Loucy (cell line): ENCODE measurements at regions not wholly inside any gene's neighbourhood (a gene's known extent, or its start where the extent isn't known, plus 50 kb on each side); places are given as distances from the start of the nearest gene placed in this dataset.

Source experiments
- H2AFZ ChIP-seq: fragments of 200-600 bp; sonication (generic); 2 replicates; pipeline ENCODE4 v1.6.0; 2016; ENCODE audit warnings: antibody characterized with exemption, mild to moderate bottlenecking, low read length, moderate library complexity
- H3F3A ChIP-seq: fragments of 200-600 bp; 2 replicates; pipeline ENCODE4 v1.6.0; 2016; ENCODE audit warnings: antibody characterized with exemption, low read depth, mild to moderate bottlenecking
- H3K27me3 ChIP-seq: fragments of 200-600 bp; sonication (generic); 2 replicates; pipeline ENCODE4 v1.6.1; 2014; ENCODE audit warnings: low read length, mild to moderate bottlenecking; ENCODE audit not compliant: insufficient read depth, poor library complexity, severe bottlenecking
- H3K36me3 ChIP-seq: fragments of 200-600 bp; sonication (generic); 2 replicates; pipeline ENCODE4 v1.6.1; 2016; ENCODE audit warnings: low read length; ENCODE audit not compliant: insufficient read depth
- H3K4me1 ChIP-seq: fragments of 200-600 bp; sonication (generic); 2 replicates; pipeline ENCODE4 v1.5.1; 2014; ENCODE audit warnings: low read length, mild to moderate bottlenecking; ENCODE audit not compliant: insufficient read depth, poor library complexity, severe bottlenecking
- H3K4me2 ChIP-seq: fragments of 200-600 bp; sonication (generic); 2 replicates; pipeline ENCODE4 v1.6.0; 2014; ENCODE audit warnings: antibody characterized with exemption, low read length, low read depth, mild to moderate bottlenecking; ENCODE audit not compliant: poor library complexity, severe bottlenecking
- H3K4me3 ChIP-seq: fragments of 200-600 bp; sonication (generic); 2 replicates; pipeline ENCODE4 v1.5.1; 2014; ENCODE audit warnings: low read length, mild to moderate bottlenecking, mixed read lengths; ENCODE audit not compliant: poor library complexity, severe bottlenecking
- H3K79me2 ChIP-seq: fragments of 200-600 bp; sonication (generic); 2 replicates; pipeline ENCODE4 v1.6.1; 2014; ENCODE audit warnings: low read length; ENCODE audit not compliant: insufficient read depth
- H3K9ac ChIP-seq: fragments of 200-600 bp; sonication (generic); 2 replicates; pipeline ENCODE4 v1.6.0; 2014; ENCODE audit warnings: mild to moderate bottlenecking, low read depth, low read length, moderate library complexity; ENCODE audit not compliant: poor library complexity, severe bottlenecking
- H3K9me2 ChIP-seq: fragments of 200-600 bp; sonication (generic); replicated peaks from 2 replicates; pipeline ENCODE4 v1.6.1; 2016; ENCODE audit warnings: low read depth, low read length, mixed read lengths
- H3K9me3 ChIP-seq: fragments of 200-600 bp; sonication (generic); 2 replicates; pipeline ENCODE4 v1.6.1; 2014; ENCODE audit warnings: mild to moderate bottlenecking, antibody characterized with exemption, low read length, low read depth; ENCODE audit not compliant: insufficient read depth
- H4K20me1 ChIP-seq: fragments of 200-600 bp; sonication (generic); 2 replicates; pipeline ENCODE4 v1.6.0; 2014; ENCODE audit warnings: antibody characterized with exemption, low read length, mild to moderate bottlenecking; ENCODE audit not compliant: insufficient read depth, poor library complexity, severe bottlenecking
- EZH2phosphoT487 ChIP-seq: fragments of 200-600 bp; IDR thresholded peaks from 2 replicates; pipeline ENCODE4 v1.6.1; 2018; ENCODE audit warnings: antibody characterized with exemption, mild to moderate bottlenecking, moderate library complexity, borderline replicate concordance
- TF ChIP-seq, protein P1 (sequence below): fragments of 200-600 bp; sonication (generic); conservative IDR thresholded peaks from 2 replicates; pipeline ENCODE4 v1.5.1; 2014; ENCODE audit warnings: mild to moderate bottlenecking, antibody characterized with exemption, low read length

- H3K9me2 ChIP-seq: no peaks in the 10 kb centered on the region
- no peaks in the 10 kb centered on the region for H3K9me3 ChIP-seq
- no peaks in the 10 kb centered on the region for H3K79me2 ChIP-seq
- no peaks in the 10 kb centered on the region for H3K27me3 ChIP-seq
- H3K4me2 ChIP-seq: no peak overlapping the region
- TF ChIP-seq EZH2phosphoT487: no peak
- TF ChIP-seq, protein P1, sequence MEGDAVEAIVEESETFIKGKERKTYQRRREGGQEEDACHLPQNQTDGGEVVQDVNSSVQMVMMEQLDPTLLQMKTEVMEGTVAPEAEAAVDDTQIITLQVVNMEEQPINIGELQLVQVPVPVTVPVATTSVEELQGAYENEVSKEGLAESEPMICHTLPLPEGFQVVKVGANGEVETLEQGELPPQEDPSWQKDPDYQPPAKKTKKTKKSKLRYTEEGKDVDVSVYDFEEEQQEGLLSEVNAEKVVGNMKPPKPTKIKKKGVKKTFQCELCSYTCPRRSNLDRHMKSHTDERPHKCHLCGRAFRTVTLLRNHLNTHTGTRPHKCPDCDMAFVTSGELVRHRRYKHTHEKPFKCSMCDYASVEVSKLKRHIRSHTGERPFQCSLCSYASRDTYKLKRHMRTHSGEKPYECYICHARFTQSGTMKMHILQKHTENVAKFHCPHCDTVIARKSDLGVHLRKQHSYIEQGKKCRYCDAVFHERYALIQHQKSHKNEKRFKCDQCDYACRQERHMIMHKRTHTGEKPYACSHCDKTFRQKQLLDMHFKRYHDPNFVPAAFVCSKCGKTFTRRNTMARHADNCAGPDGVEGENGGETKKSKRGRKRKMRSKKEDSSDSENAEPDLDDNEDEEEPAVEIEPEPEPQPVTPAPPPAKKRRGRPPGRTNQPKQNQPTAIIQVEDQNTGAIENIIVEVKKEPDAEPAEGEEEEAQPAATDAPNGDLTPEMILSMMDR: no peak
- no peaks in the 10 kb centered on the region for H3K4me1 ChIP-seq
- H3K9ac ChIP-seq: no peak overlapping the region
- no peaks in the 10 kb centered on the region for H4K20me1 ChIP-seq
- H3K36me3 ChIP-seq: no peaks in the 10 kb centered on the region
- no peak overlapping the region for H2AFZ ChIP-seq
- H3F3A ChIP-seq: no peaks in the 10 kb centered on the region
- H3K4me3 ChIP-seq: no peak overlapping the region
Measured at GRCh38 chr2:41759880-41760279, 287.9 kb upstream of the PKDCC start.

DNA sequence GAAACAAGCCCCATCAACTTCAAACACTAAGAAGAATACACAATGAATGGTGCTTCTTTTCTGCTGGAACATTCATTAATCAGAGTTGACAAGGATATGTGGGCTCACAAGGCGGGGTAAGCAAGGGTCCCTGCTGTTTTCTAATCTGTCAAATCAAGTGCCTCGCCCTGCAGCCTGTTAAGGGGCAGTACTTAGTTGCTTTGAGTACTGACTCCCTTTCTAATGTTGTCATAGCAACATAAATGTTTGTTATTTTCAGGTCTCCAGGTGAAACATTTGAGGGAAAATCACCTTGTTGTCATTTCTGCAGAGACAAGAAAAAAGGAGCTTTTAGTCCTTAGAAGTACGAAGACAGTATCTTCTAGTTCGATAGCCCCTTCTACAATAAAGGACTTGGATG is 284.7 kb upstream of the PKDCC start:
- Histone ChIP-seq H3K36me3 (no peaks in the 10 kb centered on the region), H3F3A (no peaks in the 10 kb centered on the region), H3K79me2 (no peaks in the 10 kb centered on the region), H4K20me1 (no peaks in the 10 kb centered on the region), H3K4me1 (no peaks in the 10 kb centered on the region), H3K9me3 (no peaks in the 10 kb centered on the region), H3K9ac (no peak overlapping the region), H3K4me3 (no peak overlapping the region), H3K9me2 (no peaks in the 10 kb centered on the region), H3K4me2 (no peak overlapping the region), H2AFZ (no peak overlapping the region), H3K27me3 (no peaks in the 10 kb centered on the region)
- TF ChIP-seq, protein P1: no peak
- no peak for TF ChIP-seq EZH2phosphoT487

DNA sequence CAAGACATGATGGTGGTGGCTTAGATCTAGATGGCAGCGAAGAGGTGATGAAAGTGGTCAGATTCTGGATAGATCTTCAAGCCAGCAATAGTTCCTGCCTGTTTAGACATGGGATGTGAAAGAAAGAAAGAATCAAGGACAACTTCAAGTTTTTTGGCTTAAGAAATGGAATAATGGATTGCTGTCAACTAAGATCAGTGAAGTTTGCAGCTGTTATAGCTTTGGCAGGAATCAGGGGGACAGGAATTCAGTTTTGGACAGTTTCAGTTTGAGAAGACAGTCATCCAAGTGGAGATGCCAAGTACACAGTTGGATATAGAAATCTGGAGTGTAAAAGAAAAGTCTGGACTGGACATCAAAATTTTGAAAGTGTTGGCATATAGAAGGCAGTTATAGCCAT is 283.7 kb upstream of the PKDCC start:
- no peak for TF ChIP-seq EZH2phosphoT487
- TF ChIP-seq, protein P1: no peak
- H3K79me2 ChIP-seq: no peaks in the 10 kb centered on the region
- H3K4me1 ChIP-seq: no peaks in the 10 kb centered on the region
- no peak overlapping the region for H3K4me2 ChIP-seq
- H3K9me2 ChIP-seq: no peaks in the 10 kb centered on the region
- no peaks in the 10 kb centered on the region for H3K27me3 ChIP-seq
- H3K4me3 ChIP-seq: no peak overlapping the region
- no peaks in the 10 kb centered on the region for H4K20me1 ChIP-seq
- no peak overlapping the region for H2AFZ ChIP-seq
- no peak overlapping the region for H3K9ac ChIP-seq
- no peaks in the 10 kb centered on the region for H3K9me3 ChIP-seq
- no peaks in the 10 kb centered on the region for H3K36me3 ChIP-seq
- no peaks in the 10 kb centered on the region for H3F3A ChIP-seq
